ENCODE measurements at regions not wholly inside any gene's neighbourhood (a gene's known extent, or its start where the extent isn't known, plus 50 kb on each side); places are given as distances from the start of the nearest gene placed in this dataset.

- DNase-seq = peak; percentile 34
- H3K27me3 Mint-ChIP-seq (ENCODE audit: low read depth, poor library complexity) = peaks cover 2% of the 10 kb centered on the region
- TF ChIP-seq, protein P1, sequence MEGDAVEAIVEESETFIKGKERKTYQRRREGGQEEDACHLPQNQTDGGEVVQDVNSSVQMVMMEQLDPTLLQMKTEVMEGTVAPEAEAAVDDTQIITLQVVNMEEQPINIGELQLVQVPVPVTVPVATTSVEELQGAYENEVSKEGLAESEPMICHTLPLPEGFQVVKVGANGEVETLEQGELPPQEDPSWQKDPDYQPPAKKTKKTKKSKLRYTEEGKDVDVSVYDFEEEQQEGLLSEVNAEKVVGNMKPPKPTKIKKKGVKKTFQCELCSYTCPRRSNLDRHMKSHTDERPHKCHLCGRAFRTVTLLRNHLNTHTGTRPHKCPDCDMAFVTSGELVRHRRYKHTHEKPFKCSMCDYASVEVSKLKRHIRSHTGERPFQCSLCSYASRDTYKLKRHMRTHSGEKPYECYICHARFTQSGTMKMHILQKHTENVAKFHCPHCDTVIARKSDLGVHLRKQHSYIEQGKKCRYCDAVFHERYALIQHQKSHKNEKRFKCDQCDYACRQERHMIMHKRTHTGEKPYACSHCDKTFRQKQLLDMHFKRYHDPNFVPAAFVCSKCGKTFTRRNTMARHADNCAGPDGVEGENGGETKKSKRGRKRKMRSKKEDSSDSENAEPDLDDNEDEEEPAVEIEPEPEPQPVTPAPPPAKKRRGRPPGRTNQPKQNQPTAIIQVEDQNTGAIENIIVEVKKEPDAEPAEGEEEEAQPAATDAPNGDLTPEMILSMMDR (IDR thresholded peaks at IDR 0.05) = no peak
- no peaks in the 10 kb centered on the region for H3K36me3 Mint-ChIP-seq (ENCODE audit: low read depth)
- H3K9me3 Mint-ChIP-seq = no peaks in the 10 kb centered on the region
- H3K27ac Mint-ChIP-seq = peak overlapping the region; percentile 76
- H3K4me3 Mint-ChIP-seq = peak overlapping the region; percentile 39
- H3K4me1 Mint-ChIP-seq = peaks cover 70% of the 10 kb centered on the region
Observed at GRCh38 chr5:2303431-2304100, 420.8 kb upstream of the IRX4 start.

DNA sequence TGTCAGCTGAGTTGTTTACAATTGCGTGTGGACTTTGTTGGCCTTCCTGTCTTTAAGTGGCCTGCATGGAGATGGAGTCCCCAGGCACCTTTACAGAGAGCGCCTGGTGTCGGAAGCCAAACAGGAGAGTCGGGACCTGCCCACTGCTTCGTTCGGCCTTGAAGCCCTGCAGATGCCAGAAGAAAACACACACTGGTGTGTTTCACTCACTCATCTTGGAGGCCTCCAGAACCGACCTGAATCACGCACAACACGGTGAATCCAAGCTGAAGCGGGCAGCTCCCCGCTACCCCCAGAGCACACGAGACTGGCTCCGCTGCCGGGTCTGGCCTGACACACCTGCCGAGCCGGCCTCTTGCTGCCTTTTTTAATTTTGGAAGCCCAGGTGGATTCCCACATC, 419.4 kb upstream of the IRX4 start:
- H3K9me3 Mint-ChIP-seq = no peaks in the 10 kb centered on the region
- H3K4me1 Mint-ChIP-seq = peaks cover 80% of the 10 kb centered on the region
- peak overlapping the region; percentile 84 for H3K27ac Mint-ChIP-seq
- DNase-seq = no peak
- H3K4me3 Mint-ChIP-seq = no peak overlapping the region
- TF ChIP-seq, protein P1 (IDR thresholded peaks at IDR 0.05) = no peak
- peaks cover 2% of the 10 kb centered on the region for H3K27me3 Mint-ChIP-seq (ENCODE audit: low read depth, poor library complexity)
- H3K36me3 Mint-ChIP-seq (ENCODE audit: low read depth) = no peaks in the 10 kb centered on the region

DNA sequence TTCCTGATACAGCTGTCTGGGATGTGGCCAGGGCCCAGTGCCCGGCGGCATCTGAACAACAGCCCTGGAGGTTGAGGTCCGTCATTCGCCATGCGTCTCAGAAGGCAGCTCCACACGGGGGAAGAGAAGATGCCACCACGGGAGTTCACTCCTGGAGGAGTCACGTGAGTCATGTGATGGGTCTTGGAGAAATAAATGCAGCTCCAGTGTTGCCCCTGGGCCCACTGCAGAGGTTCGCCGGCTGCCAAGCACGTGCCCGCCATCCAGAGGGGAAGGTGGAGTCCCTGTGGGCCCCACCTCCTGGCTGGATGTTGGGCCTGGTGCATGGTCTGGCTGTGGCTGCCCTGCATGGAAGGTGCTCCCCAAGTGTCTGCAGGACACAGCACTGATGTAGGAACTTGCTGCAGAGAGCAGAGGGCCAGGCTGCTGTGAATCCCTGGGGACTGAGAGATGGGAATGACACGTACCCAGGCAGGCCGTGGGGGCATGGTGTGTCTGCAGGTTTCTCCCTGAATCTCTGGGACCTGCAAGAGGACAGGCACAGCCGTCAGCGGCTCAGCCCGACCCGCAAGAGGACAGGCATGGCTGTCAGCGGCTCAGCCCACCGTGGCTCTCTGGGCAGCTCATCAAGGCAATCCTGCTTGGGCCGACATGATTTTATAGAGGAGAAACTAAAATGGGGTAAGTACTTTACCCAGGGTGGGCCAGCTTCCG, 418.3 kb upstream of the IRX4 start:
- no peaks in the 10 kb centered on the region for H3K36me3 Mint-ChIP-seq (ENCODE audit: low read depth)
- no peak overlapping the region for H3K27ac Mint-ChIP-seq
- peaks cover 79% of the 10 kb centered on the region for H3K4me1 Mint-ChIP-seq
- no peak overlapping the region for H3K4me3 Mint-ChIP-seq
- H3K9me3 Mint-ChIP-seq = no peaks in the 10 kb centered on the region
- no peak for DNase-seq
- no peaks in the 10 kb centered on the region for H3K27me3 Mint-ChIP-seq (ENCODE audit: low read depth, poor library complexity)
- TF ChIP-seq, protein P1 (IDR thresholded peaks at IDR 0.05) = no peak

DNA sequence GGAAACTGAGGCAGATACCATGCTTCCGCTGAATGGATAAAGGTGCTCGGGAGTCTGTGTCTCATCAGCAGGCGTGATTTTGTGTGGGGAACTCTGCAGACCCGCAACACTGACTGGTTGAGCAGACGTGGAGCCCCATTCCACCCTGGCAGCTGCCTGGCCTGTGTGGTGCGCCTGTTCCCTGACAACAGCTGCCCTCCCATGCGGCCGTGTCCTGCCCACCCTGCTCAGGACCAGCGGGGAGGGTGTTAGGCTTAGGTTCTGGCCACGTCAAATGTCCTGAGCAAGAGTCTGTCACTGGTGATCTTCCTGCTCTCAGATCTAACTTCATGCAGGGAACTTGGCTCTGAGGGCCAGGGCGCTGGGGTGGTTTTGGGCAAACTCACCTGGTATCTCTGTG, 417.7 kb upstream of the IRX4 start:
- H3K27me3 Mint-ChIP-seq (ENCODE audit: low read depth, poor library complexity) = peaks cover 3% of the 10 kb centered on the region
- no peak overlapping the region for H3K27ac Mint-ChIP-seq
- no peak overlapping the region for H3K4me3 Mint-ChIP-seq
- H3K9me3 Mint-ChIP-seq = no peaks in the 10 kb centered on the region
- H3K36me3 Mint-ChIP-seq (ENCODE audit: low read depth) = no peaks in the 10 kb centered on the region
- DNase-seq = no peak
- TF ChIP-seq, protein P1 (IDR thresholded peaks at IDR 0.05) = no peak
- H3K4me1 Mint-ChIP-seq = peaks cover 77% of the 10 kb centered on the region

GRCh38 chr5:2299388-2300220, 416.9 kb upstream of the IRX4 start:
- H3K4me3 Mint-ChIP-seq = no peak overlapping the region
- TF ChIP-seq, protein P1 (IDR thresholded peaks at IDR 0.05) = no peak
- DNase-seq = no peak
- no peaks in the 10 kb centered on the region for H3K9me3 Mint-ChIP-seq
- H3K27ac Mint-ChIP-seq = no peak overlapping the region
- H3K4me1 Mint-ChIP-seq = peaks cover 73% of the 10 kb centered on the region
- H3K27me3 Mint-ChIP-seq (ENCODE audit: low read depth, poor library complexity) = peaks cover 3% of the 10 kb centered on the region
- H3K36me3 Mint-ChIP-seq (ENCODE audit: low read depth) = no peaks in the 10 kb centered on the region
